ENCODE measurements at regions not wholly inside any gene's neighbourhood (a gene's known extent, or its start where the extent isn't known, plus 50 kb on each side); places are given as distances from the start of the nearest gene placed in this dataset.

DNA sequence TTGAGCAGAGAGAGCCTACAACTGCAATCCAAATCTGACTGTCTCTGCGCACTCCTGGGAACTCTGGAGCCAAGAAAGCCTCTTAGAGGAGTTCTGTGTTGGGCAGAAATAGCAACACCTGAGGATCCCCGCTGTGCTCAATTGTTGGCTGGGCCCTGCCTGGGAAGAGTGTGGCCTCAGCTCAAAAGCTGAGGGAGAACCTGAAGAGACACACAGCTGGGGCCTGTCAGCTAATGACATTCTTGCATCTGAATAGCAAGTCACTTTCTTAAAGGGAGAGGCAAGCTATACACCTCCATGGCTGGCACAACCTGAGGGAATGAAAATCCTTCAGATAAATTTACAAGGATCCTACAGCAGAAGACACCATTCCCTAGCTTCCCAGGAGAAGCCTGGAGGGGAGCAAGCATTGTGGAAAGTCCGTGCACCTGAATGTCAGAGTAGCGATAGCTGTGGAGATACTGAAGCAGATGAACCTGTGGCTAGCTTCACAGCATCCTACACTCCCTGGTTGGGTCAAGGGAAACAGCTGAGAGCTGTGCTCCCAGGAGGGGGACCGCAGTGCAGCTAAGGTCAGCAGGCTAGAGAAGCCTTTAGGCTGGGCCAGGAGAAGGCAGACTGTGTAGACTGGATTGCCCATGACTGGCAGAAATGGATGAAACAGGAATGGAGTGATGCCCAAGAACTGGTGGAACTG is 159.9 kb upstream of the PFN2 start (continued):
- TF ChIP-seq GTF2F1 (IDR thresholded peaks at IDR 0.05; ENCODE audit: borderline replicate concordance, low read depth, low read length) (no peak), NRF1 (IDR thresholded peaks at IDR 0.05; ENCODE audit: low read depth, low read length) (no peak)
